HUES64 (cell line): ENCODE measurements at regions not wholly inside any gene's neighbourhood (a gene's known extent, or its start where the extent isn't known, plus 50 kb on each side); places are given as distances from the start of the nearest gene placed in this dataset.

Experiments
- H3K27ac ChIP-seq: 2 replicates; pipeline ENCODE4 v1.7.0; 2013; ENCODE audit warnings: low read depth, low read length, inconsistent platforms
- H3K27me3 ChIP-seq: 2 replicates; pipeline ENCODE4 v1.6.1; 2013; ENCODE audit warnings: mild to moderate bottlenecking, low read length; ENCODE audit not compliant: insufficient read depth
- H3K36me3 ChIP-seq: 2 replicates; pipeline ENCODE4 v1.6.1; 2013; ENCODE audit warnings: mild to moderate bottlenecking, low read length; ENCODE audit not compliant: insufficient read depth
- H3K4me1 ChIP-seq: 2 replicates; pipeline ENCODE4 v1.6.1; 2013; ENCODE audit warnings: mild to moderate bottlenecking, low read length, moderate library complexity; ENCODE audit not compliant: insufficient read depth
- H3K4me3 ChIP-seq: 2 replicates; pipeline ENCODE4 v1.5.1; 2013; ENCODE audit warnings: mild to moderate bottlenecking, low read length, moderate library complexity
- H3K9ac ChIP-seq: 2 replicates; pipeline ENCODE4 v1.6.1; 2013; ENCODE audit warnings: mild to moderate bottlenecking, low read depth, low read length
- H3K9me3 ChIP-seq: 2 replicates; pipeline ENCODE4 v1.6.1; 2013; ENCODE audit warnings: low read depth, low read length; ENCODE audit not compliant: insufficient read depth
- WGBS: fragments of 150-250, 120-280 bp; methylation state at CpG from one replicate; pipeline ENCODE4 v1.1.7; 2013; ENCODE audit warnings: missing lambda C conversion rate; 5-methylcytosine and 5-hydroxymethylcytosine counted together

DNA sequence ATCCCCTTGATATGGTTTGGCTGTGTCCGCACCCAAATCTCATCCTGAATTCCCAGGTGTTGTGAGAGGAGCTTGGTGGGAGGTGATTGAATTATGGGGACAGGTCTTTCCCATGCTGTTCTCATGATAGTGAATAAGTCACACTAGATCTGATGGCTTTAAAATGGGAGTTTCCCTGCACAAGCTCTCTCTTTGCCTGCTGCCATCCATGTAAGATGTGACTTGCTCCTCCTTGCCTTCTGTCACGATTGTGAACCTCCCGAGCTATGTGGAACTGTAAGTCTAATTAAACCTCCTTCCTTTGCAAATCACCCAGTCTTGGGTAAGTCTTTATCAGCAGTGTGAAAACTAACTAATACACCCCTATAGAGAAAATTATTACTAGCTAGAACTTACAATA is 959.5 kb upstream of the ADGRL2 start:
- H3K4me3 ChIP-seq, result no peak overlapping the region
- no peaks in the 10 kb centered on the region for H3K27me3 ChIP-seq
- H3K36me3 ChIP-seq, result no peaks in the 10 kb centered on the region
- no peaks in the 10 kb centered on the region for H3K4me1 ChIP-seq
- H3K9ac ChIP-seq, result no peak overlapping the region
- 98% methylated on average over 3 of the region's 3 CpGs for WGBS
- H3K9me3 ChIP-seq, result peaks cover 14% of the 10 kb centered on the region
- H3K27ac ChIP-seq, result no peak overlapping the region

DNA sequence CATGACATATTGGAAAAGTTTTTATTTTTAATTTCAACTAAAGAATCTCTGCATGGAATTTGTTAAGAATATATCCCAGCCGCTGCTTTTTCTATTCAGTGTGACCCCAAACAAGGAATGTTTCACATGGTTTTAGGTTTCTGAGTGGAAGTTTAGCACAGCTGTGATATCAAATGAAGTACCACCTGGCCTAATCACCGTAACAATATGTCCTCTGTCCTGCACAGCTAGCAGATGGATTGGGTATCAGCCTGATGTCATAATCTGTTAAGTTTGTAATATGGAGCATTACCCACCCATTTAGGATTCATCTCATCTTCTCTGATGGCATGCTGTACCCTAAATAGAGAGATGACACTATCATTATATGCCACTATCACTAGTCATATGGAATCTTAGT is 963.7 kb upstream of the ADGRL2 start:
- H3K4me3 ChIP-seq, result no peak overlapping the region
- no peaks in the 10 kb centered on the region for H3K4me1 ChIP-seq
- no peaks in the 10 kb centered on the region for H3K36me3 ChIP-seq
- H3K9ac ChIP-seq, result no peak overlapping the region
- 98% methylated on average over 2 of the region's 2 CpGs for WGBS
- no peak overlapping the region for H3K27ac ChIP-seq
- H3K9me3 ChIP-seq, result peaks cover 14% of the 10 kb centered on the region
- H3K27me3 ChIP-seq, result no peaks in the 10 kb centered on the region

DNA sequence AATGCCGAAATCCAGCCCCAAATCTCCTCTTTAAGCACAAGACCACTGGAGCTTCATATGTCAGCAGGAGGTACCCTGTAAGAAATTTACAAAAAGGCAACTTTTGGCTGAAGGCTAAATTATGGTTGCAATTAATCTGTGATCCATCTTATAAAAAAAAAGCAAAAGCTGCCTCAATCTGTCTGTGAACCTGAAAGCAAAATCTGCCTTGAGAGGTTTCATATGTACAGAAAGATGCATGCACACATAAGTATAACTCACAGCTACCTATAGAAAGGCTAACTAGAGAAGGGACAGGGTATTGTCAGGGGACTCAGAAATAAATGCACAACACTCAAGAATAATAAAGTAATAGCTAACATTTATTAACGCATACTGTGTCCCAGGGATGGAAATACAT is 964.2 kb upstream of the ADGRL2 start:
- no peak overlapping the region for H3K27ac ChIP-seq
- no peaks in the 10 kb centered on the region for H3K4me1 ChIP-seq
- no peaks in the 10 kb centered on the region for H3K36me3 ChIP-seq
- no peak overlapping the region for H3K4me3 ChIP-seq
- peaks cover 10% of the 10 kb centered on the region for H3K9me3 ChIP-seq
- no peak overlapping the region for H3K9ac ChIP-seq
- WGBS, result 95% methylated on average over 1 of the region's 2 CpGs
- no peaks in the 10 kb centered on the region for H3K27me3 ChIP-seq

DNA sequence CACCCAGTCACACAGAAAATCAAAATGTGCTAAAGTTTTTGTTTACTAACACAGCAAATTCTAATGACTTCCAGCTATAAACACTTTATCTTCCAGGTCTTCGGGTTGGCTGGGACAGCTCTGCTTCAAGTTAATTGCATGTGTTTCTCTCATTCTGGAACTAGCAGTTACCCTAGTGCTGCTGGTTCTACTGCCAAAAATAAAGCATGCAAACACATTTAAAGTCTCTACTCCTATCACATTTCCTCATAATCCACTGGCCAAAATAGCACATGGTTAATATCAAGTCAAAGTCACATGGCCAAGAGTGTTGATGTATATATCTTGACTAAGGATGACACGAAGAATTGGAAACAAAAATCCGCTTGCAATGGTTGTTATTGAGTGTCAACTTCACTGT is 973.1 kb upstream of the ADGRL2 start:
- WGBS, result 98% methylated on average over 3 of the region's 3 CpGs
- no peak overlapping the region for H3K4me3 ChIP-seq
- H3K36me3 ChIP-seq, result no peaks in the 10 kb centered on the region
- H3K4me1 ChIP-seq, result no peaks in the 10 kb centered on the region
- no peak overlapping the region for H3K27ac ChIP-seq
- no peaks in the 10 kb centered on the region for H3K9me3 ChIP-seq
- H3K9ac ChIP-seq, result no peak overlapping the region
- no peaks in the 10 kb centered on the region for H3K27me3 ChIP-seq

DNA sequence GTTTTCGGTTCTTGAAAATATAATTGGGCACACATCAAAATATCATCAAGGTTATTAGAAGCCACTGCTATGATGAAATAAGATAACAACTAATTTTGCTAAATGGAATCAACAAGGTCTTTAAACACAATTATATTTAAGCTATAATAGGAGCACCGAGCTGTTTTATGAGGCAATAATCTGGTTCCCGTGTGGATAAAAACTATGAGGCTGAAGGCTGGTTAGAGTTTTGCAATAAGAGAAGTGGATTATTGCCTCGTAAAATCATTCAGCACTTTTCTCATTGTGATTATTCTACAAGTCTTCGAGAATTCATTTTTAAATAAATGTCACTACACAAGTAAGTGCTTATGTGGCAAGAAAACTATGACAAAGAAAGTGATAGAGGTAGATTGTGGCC is 975.7 kb upstream of the ADGRL2 start:
- Histone ChIP-seq H3K36me3 (no peaks in the 10 kb centered on the region), H3K4me3 (no peak overlapping the region), H3K27me3 (no peaks in the 10 kb centered on the region), H3K9me3 (no peaks in the 10 kb centered on the region), H3K27ac (no peak overlapping the region), H3K9ac (no peak overlapping the region), H3K4me1 (no peaks in the 10 kb centered on the region)
- WGBS, result 94% methylated on average over 3 of the region's 5 CpGs

DNA sequence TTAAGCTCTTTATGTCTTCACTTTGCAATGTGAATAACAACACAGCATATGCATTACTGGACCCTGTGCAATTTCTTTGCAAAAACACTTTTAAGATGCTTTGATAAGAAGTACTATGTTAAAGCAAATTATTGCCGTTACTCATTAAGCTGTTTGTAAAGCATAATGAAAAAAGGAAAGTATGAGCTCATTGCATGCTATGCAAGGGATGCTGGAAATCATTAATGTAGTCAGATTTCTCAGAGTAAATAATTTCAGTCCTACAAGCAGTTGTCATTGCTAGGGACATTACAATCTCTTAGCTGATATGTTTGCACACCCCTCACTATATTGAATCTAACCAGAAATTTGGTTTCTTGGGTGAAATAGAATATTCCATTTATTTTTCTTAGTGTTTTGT is 982.5 kb upstream of the ADGRL2 start:
- Histone ChIP-seq H3K27me3 (no peaks in the 10 kb centered on the region), H3K4me1 (no peaks in the 10 kb centered on the region), H3K9me3 (no peaks in the 10 kb centered on the region), H3K9ac (no peak overlapping the region), H3K36me3 (no peaks in the 10 kb centered on the region), H3K4me3 (no peak overlapping the region), H3K27ac (no peak overlapping the region)
- WGBS, result 100% methylated on average over 1 of the region's 1 CpG

DNA sequence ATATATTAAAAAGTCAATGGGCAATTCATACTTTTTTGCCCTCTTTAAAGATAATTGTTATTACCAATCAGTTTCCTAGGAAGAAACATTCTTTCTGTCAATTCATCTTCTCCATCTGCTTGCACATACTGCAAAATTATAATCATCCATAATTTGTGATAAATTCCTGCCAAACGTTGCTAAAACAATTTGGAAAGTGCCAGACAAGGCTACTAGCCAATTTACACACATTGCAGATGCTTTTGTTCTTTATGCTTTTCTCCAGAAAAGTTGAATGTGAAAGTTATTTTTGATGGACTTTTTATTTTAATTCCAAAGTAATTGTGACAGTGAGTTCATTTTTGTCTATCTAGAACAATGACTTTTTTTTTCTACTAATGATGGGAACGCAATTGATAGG is 992.8 kb upstream of the ADGRL2 start:
- WGBS, result 91% methylated on average over 1 of the region's 2 CpGs
- Histone ChIP-seq H3K9me3 (no peaks in the 10 kb centered on the region), H3K36me3 (no peaks in the 10 kb centered on the region), H3K4me3 (no peak overlapping the region), H3K9ac (no peak overlapping the region), H3K27ac (no peak overlapping the region), H3K4me1 (no peaks in the 10 kb centered on the region), H3K27me3 (no peaks in the 10 kb centered on the region)

DNA sequence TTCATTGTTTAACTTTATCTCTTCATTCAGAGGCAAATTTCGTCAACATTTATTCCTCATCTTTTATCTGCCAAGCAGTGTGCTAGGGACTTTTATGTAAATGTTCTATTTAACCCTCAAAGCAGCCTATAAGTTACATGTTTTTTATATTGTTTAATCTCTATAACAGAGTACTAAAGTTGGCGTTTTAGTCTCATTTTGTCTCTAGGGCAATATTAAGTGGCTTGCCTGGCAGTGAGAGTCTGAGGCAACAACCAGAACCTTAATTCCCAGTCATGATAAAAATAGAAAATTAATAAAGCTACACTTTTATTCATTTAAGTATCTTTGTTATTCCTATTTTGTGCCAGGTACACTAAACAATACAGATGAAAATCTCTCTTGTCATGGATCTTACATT is 994.3 kb upstream of the ADGRL2 start:
- Histone ChIP-seq H3K9me3 (no peaks in the 10 kb centered on the region), H3K27ac (no peak overlapping the region), H3K4me3 (no peak overlapping the region), H3K9ac (no peak overlapping the region), H3K36me3 (no peaks in the 10 kb centered on the region), H3K27me3 (no peaks in the 10 kb centered on the region), H3K4me1 (no peaks in the 10 kb centered on the region)
- WGBS, result 100% methylated on average over 1 of the region's 2 CpGs

DNA sequence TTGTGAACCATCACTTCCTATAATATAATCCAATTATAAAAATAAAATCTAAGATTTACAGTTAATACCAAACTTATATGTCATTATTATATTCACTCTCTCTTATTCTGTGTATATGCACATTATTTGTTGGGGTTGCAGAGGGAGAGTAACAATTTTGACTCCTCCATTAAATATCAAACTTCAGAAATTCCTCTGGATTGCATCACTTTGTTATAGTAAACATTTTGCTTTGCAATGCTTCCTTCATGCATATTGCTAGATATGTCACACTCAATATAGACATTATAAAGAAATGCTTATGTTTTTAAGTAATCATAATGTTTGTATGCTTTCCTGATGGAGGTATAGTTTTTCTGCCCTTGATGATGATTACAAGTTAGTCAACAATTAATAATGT is 999.0 kb upstream of the ADGRL2 start:
- no peaks in the 10 kb centered on the region for H3K4me1 ChIP-seq
- no peaks in the 10 kb centered on the region for H3K9me3 ChIP-seq
- H3K36me3 ChIP-seq, result no peaks in the 10 kb centered on the region
- H3K9ac ChIP-seq, result no peak overlapping the region
- H3K27ac ChIP-seq, result no peak overlapping the region
- H3K4me3 ChIP-seq, result no peak overlapping the region
- no peaks in the 10 kb centered on the region for H3K27me3 ChIP-seq

DNA sequence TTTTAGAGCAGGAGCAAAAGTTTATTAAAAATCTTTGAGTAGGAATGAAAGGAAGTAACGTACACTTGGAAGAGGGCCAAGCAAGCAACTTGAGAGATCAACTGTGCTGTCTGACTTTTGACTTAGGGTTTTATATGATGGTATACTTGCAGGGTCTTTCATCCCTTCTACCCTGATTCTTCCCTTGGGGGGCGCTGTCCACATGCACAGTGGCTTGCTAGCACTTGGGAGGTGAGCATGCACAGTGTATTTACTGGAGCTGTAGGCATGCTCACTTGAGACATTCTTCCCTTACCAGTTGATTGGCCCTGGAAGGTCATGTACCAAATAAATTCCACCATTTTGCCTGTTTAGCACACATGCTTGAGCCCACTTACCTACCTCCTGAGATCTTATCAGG is 1001.3 kb upstream of the ADGRL2 start:
- no peak overlapping the region for H3K4me3 ChIP-seq
- no peak overlapping the region for H3K27ac ChIP-seq
- no peaks in the 10 kb centered on the region for H3K4me1 ChIP-seq
- H3K9me3 ChIP-seq, result no peaks in the 10 kb centered on the region
- no peaks in the 10 kb centered on the region for H3K36me3 ChIP-seq
- no peaks in the 10 kb centered on the region for H3K27me3 ChIP-seq
- WGBS, result 88% methylated on average over 2 of the region's 2 CpGs
- no peak overlapping the region for H3K9ac ChIP-seq

DNA sequence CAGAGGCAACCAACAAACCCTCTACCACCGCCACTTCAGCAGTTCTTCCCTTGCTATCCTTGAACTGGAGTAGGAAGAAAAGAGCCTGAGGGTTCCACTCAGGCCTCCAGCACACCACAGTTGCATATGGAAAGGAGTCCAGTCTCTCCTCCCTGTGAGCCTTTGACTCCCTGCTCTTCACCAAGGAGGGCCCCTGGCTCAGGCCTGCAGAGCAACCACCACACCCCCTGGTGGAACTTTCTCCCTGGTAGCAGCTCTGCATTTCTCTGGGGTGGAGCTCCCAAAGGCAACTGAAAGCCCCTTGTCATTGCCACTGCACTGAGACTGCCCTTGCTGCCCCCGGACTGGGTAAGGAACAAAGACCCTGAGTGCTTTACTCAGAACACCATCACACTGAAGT is 1021.5 kb upstream of the ADGRL2 start:
- H3K9me3 ChIP-seq, result no peaks in the 10 kb centered on the region

DNA sequence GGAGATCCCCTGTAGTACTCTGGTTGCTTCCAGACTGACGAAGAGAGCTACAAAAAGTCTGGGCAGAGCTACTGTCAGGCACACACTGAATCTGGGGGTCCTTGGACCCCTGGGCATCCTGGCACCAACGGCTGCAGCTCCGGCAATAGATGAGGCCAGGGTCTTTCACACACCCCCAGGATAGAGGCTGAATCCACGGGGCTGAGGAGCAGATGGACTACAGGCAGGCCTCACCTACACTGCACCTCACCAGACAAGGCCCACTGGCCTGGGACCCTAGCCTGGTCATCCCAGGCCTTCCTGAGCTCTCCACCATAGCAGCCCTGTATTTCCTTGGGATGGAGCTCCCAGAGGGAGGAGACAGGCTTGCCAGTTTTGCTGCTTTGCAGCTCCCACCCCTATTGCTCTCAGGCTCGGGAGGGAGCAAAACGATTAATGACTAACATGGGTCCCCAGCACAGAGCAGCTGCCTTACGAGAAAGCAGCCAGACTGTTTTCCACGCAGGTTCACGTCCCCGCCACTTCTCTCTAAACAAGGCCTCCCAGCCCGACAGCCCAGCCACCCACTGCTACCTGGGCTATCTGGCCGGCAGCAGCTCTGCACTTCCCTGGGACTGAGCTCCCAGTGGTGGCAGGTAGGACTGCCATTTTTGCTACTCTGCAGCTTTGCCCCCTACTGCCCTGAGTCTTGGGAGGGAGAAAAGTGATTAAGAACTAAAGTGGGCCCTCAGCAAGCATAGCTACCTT is 1022.5 kb upstream of the ADGRL2 start:
- Histone ChIP-seq H3K27ac (no peak overlapping the region), H3K9me3 (no peaks in the 10 kb centered on the region)
- WGBS, result 96% methylated on average over 12 of the region's 12 CpGs

More for the DNA sequence above, 1021.5 kb upstream of the ADGRL2 start:
- H3K9ac ChIP-seq, result no peak overlapping the region
- 97% methylated on average over 2 of the region's 2 CpGs for WGBS
- no peak overlapping the region for H3K27ac ChIP-seq
- no peaks in the 10 kb centered on the region for H3K36me3 ChIP-seq
- 0 out of 2 replicates have a peak, but pooled peaks cover 5% of the 10 kb centered on the region for H3K4me1 ChIP-seq
- no peaks in the 10 kb centered on the region for H3K27me3 ChIP-seq
- H3K4me3 ChIP-seq, result no peak overlapping the region

More for the DNA sequence above, 1022.5 kb upstream of the ADGRL2 start:
- Histone ChIP-seq H3K36me3 (no peaks in the 10 kb centered on the region), H3K27me3 (no peaks in the 10 kb centered on the region), H3K4me3 (no peak overlapping the region), H3K4me1 (0 out of 2 replicates have a peak, but pooled peaks cover 5% of the 10 kb centered on the region), H3K9ac (no peak overlapping the region)
